ENCODE measurements at regions not wholly inside any gene's neighbourhood (a gene's known extent, or its start where the extent isn't known, plus 50 kb on each side); places are given as distances from the start of the nearest gene placed in this dataset.

- TF ChIP-seq CTCF (IDR thresholded peaks at IDR 0.05) (no peak), POLR2A (IDR thresholded peaks at IDR 0.05) (no peak)
Measured at GRCh38 chr18:44601447-44601846, 79.2 kb upstream of the SETBP1 start.
